Mucosa of gallbladder (tissue), 1 donor: ENCODE measurements at regions not wholly inside any gene's neighbourhood (a gene's known extent, or its start where the extent isn't known, plus 50 kb on each side); places are given as distances from the start of the nearest gene placed in this dataset.

Source experiments
- DNase-seq: peaks from one replicate; pipeline ENCODE4 v3.0.0-alpha.2; 2020; ENCODE audit warnings: low spot score
- donor health status: DM: no; HTN: no; CAD: no.

- no peak for DNase-seq
These were observed 1109.5 kb upstream of the EEF2KMT start for GRCh38 chr16:6207124-6207523.

- DNase-seq, result no peak
These were observed 1108.5 kb upstream of the EEF2KMT start for GRCh38 chr16:6206080-6206479.

- no peak for DNase-seq
These were observed 1107.3 kb upstream of the EEF2KMT start for GRCh38 chr16:6204945-6205344.

- DNase-seq, result no peak
These were observed 1103.3 kb upstream of the EEF2KMT start for GRCh38 chr16:6200861-6201260.

GRCh38 chr16:6200271-6200670 lies 1102.7 kb upstream of the EEF2KMT start:
- no peak for DNase-seq

- DNase-seq, result no peak
These were observed 1098.4 kb upstream of the EEF2KMT start for GRCh38 chr16:6195966-6196365.

- DNase-seq, result no peak
These were observed 1096.1 kb upstream of the EEF2KMT start for GRCh38 chr16:6193718-6194117.

- DNase-seq, result no peak
These were observed 1095.4 kb upstream of the EEF2KMT start for GRCh38 chr16:6192984-6193383.

- no peak for DNase-seq
These were observed 1094.9 kb upstream of the EEF2KMT start for GRCh38 chr16:6192532-6192931.

- DNase-seq, result no peak
These were observed 1093.2 kb upstream of the EEF2KMT start for GRCh38 chr16:6190776-6191175.

GRCh38 chr16:6189216-6189615 lies 1091.6 kb upstream of the EEF2KMT start:
- no peak for DNase-seq

- no peak for DNase-seq
These were observed 1080.1 kb upstream of the EEF2KMT start for GRCh38 chr16:6177616-6178180.

- DNase-seq, result no peak
These were observed 1072.4 kb upstream of the EEF2KMT start for GRCh38 chr16:6170022-6170421.

- DNase-seq, result no peak
These were observed 1067.9 kb upstream of the EEF2KMT start for GRCh38 chr16:6165330-6165979.

GRCh38 chr16:6160871-6161270 lies 1063.3 kb upstream of the EEF2KMT start:
- DNase-seq, result no peak

GRCh38 chr16:6160303-6160702 lies 1062.7 kb upstream of the EEF2KMT start:
- DNase-seq, result no peak

GRCh38 chr16:6157806-6158205 lies 1060.2 kb upstream of the EEF2KMT start:
- no peak for DNase-seq

- DNase-seq, result no peak
These were observed 1057.7 kb upstream of the EEF2KMT start for GRCh38 chr16:6155271-6155670.

GRCh38 chr16:6153901-6154300 lies 1056.3 kb upstream of the EEF2KMT start:
- DNase-seq, result no peak

- no peak for DNase-seq
These were observed 1051.4 kb upstream of the EEF2KMT start for GRCh38 chr16:6149031-6149430.

- DNase-seq, result no peak
These were observed 1050.8 kb upstream of the EEF2KMT start for GRCh38 chr16:6148361-6148760.

- no peak for DNase-seq
These were observed 1049.4 kb upstream of the EEF2KMT start for GRCh38 chr16:6146874-6147425.

GRCh38 chr16:6146356-6146755 lies 1048.8 kb upstream of the EEF2KMT start:
- no peak for DNase-seq

GRCh38 chr16:6144463-6144862 lies 1046.9 kb upstream of the EEF2KMT start:
- DNase-seq, result no peak
